Right lobe of liver (tissue), 6 donors: ENCODE measurements at regions not wholly inside any gene's neighbourhood (a gene's known extent, or its start where the extent isn't known, plus 50 kb on each side); places are given as distances from the start of the nearest gene placed in this dataset.

Source experiments
- ATAC-seq, 4 donors: fragments of 200-7000 bp; cut with Tn5 transposase; one replicate each; pipeline ENCODE4 v1.9.1; 2020; ENCODE audit warnings: mild to moderate bottlenecking in 4 of 4, moderate library complexity in 4 of 4
- DNase-seq, 3 donors: peaks; one replicate each; pipeline ENCODE4 v3.0.0-alpha.2; 2020
- H3K27ac ChIP-seq, 3 donors: fragments of 200-600 bp; one replicate each; pipeline ENCODE4 v1.8.0; 2022
- H3K27me3 ChIP-seq, 2 donors: fragments of 200-600 bp; one replicate each; pipeline ENCODE4 v1.8.0; 2022
- H3K36me3 ChIP-seq, 4 donors: fragments of 200-600 bp; sonication (generic) in 1 of 4; one replicate each; pipeline versions ENCODE4 v1.5.1 to v1.8.0; 2017 to 2022; ENCODE audit warnings: control low read depth in 1 of 4
- H3K4me1 ChIP-seq, 4 donors: fragments of 200-600 bp; sonication (generic) in 1 of 4; one replicate each; pipeline versions ENCODE4 v1.5.1 to v1.8.0; 2017 to 2022; ENCODE audit warnings: control low read depth in 1 of 4
- H3K4me3 ChIP-seq, 3 donors: fragments of 200-600 bp; one replicate each; pipeline ENCODE4 v1.8.0; 2022
- H3K9me3 ChIP-seq, 4 donors: fragments of 200-600 bp; sonication (generic) in 1 of 4; one replicate each; pipeline versions ENCODE4 v1.5.1 to v1.8.0; 2017 to 2022; ENCODE audit warnings: control low read depth in 1 of 4
- POLR2A ChIP-seq: fragments of 450-650 bp; IDR thresholded peaks from one replicate; pipeline ENCODE4 v1.6.1; 2017; ENCODE audit warnings: antibody characterized with exemption, mild to moderate bottlenecking
- WGBS: methylation state at CpG from one replicate; pipeline ENCODE4 v1.1.6; 2018; ENCODE audit warnings: low coverage, low lambda C conversion rate; ENCODE audit not compliant: insufficient coverage; ENCODE audit errors: missing lambda C conversion rate; 5-methylcytosine and 5-hydroxymethylcytosine counted together
- intact Hi-C, 2 donors: fragments of 100-400 bp; cut with DNase I; formaldehyde crosslinking; loops; one replicate each; pipeline versions ENCODE4 v1.11.2 to v1.14.1; 2022
- TF ChIP-seq, protein P1 (sequence below), 4 donors: fragments of 200-600 bp in 3 of 4; fragments of 450-650 bp in 1 of 4; IDR thresholded peaks; one replicate each; pipeline versions ENCODE4 v1.5.1 to v1.8.0; 2016 to 2022; ENCODE audit warnings: antibody characterized with exemption in 4 of 4, mild to moderate bottlenecking in 2 of 4
- donor health status: DM: no; HTN: yes; CAD: no.
- donor health status: DM: no; HTN: no; CAD: no.
- donor health status: DM: no; HTN: no; CAD: no.
- donor health status: DM: no; HTN: yes; CAD: no.
- donor health status: DM: no; HTN: yes; CAD: no.

DNA sequence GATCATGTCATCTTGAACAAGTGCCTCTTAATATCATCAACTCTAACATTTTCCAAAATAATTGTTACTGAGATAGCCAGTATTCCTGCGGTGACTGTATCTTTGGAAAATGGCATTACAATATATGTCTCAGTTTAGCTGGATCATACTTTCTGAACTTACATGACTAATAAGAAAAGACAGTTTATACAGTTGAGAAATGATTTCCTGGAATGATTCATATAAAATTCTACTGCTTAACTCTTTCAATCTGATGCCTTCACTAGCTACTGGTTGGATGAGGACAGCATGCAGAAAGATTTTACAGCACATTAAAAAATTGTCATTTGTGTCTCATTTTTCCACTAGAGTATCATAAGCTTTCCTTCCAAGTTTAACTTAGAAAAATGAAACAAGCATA is 302.1 kb downstream of the PCDH17 start:
- Histone ChIP-seq H3K36me3 (no peaks in the 10 kb centered on the region), H3K27me3 (no peaks in the 10 kb centered on the region), H3K4me1 (no peaks in the 10 kb centered on the region), H3K9me3 (no peaks in the 10 kb centered on the region), H3K4me3 (no peak overlapping the region), H3K27ac (no peak overlapping the region)
- intact Hi-C loops: no loop called here
- TF ChIP-seq POLR2A: no peak
- TF ChIP-seq, protein P1, sequence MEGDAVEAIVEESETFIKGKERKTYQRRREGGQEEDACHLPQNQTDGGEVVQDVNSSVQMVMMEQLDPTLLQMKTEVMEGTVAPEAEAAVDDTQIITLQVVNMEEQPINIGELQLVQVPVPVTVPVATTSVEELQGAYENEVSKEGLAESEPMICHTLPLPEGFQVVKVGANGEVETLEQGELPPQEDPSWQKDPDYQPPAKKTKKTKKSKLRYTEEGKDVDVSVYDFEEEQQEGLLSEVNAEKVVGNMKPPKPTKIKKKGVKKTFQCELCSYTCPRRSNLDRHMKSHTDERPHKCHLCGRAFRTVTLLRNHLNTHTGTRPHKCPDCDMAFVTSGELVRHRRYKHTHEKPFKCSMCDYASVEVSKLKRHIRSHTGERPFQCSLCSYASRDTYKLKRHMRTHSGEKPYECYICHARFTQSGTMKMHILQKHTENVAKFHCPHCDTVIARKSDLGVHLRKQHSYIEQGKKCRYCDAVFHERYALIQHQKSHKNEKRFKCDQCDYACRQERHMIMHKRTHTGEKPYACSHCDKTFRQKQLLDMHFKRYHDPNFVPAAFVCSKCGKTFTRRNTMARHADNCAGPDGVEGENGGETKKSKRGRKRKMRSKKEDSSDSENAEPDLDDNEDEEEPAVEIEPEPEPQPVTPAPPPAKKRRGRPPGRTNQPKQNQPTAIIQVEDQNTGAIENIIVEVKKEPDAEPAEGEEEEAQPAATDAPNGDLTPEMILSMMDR (IDR thresholded peaks at IDR 0.05): no peak
- DNase-seq (no peak), ATAC-seq (no peak)
- WGBS: 84% methylated on average over 1 of the region's 1 CpG

DNA sequence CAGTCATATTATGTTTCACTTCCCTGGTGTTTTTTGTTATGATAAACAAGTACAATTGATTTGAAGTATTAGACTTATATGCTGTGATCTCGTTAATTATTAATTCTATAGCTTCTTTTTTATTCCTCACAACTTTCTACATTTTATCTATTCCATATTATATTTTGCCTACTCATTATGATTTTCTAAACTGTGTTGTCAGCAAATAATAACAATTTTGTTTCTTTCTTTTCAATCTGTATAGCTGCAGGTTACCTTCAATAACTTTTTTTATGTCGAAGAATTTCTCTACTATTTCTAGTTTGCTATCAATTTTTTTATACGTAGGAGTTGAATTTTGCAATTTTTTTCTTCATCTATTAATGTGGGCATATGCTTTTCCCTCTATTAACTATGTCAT is 304.4 kb downstream of the PCDH17 start:
- Histone ChIP-seq H3K27me3 (no peaks in the 10 kb centered on the region), H3K36me3 (no peaks in the 10 kb centered on the region), H3K9me3 (no peaks in the 10 kb centered on the region), H3K4me3 (no peak overlapping the region), H3K4me1 (no peaks in the 10 kb centered on the region), H3K27ac (no peak overlapping the region)
- intact Hi-C loops: no loop called here
- DNase-seq (no peak), ATAC-seq (no peak)
- WGBS: 40% methylated on average over 3 of the region's 3 CpGs
- no peak for TF ChIP-seq POLR2A
- TF ChIP-seq, protein P1 (IDR thresholded peaks at IDR 0.05): no peak

GRCh38 chr13:57946361-57946760 is 314.8 kb downstream of the PCDH17 start:
- intact Hi-C loops: no loop called here
- Histone ChIP-seq H3K4me1 (no peaks in the 10 kb centered on the region), H3K27me3 (no peaks in the 10 kb centered on the region), H3K36me3 (no peaks in the 10 kb centered on the region), H3K27ac (no peak overlapping the region), H3K4me3 (no peak overlapping the region), H3K9me3 (no peaks in the 10 kb centered on the region)
- 36% methylated on average over 1 of the region's 1 CpG for WGBS
- no peak for DNase-seq
- no peak for TF ChIP-seq POLR2A
- TF ChIP-seq, protein P1 (IDR thresholded peaks at IDR 0.05): no peak
- ATAC-seq: no peak

DNA sequence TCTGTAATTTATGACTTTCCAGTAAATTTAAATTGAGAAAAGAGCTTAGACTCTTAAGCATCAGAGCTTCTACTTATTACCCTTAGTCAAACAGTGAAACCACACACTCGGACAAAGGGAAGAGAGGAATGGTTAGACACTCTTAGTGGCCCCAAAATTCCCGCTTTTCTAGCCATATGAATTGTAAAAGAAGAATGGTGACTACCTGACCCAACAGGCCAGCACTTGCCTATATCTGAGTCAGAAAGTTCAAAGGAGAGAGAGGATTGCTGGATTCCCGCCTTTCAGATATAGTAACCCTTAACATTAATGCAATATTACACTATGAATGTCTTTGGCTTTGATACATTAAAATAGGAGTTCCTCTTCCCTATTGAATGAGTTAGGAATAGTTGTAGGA is 317.3 kb downstream of the PCDH17 start:
- 57% methylated on average over 3 of the region's 3 CpGs for WGBS
- TF ChIP-seq POLR2A: no peak
- TF ChIP-seq, protein P1 (IDR thresholded peaks at IDR 0.05): no peak
- ATAC-seq: no peak

DNA sequence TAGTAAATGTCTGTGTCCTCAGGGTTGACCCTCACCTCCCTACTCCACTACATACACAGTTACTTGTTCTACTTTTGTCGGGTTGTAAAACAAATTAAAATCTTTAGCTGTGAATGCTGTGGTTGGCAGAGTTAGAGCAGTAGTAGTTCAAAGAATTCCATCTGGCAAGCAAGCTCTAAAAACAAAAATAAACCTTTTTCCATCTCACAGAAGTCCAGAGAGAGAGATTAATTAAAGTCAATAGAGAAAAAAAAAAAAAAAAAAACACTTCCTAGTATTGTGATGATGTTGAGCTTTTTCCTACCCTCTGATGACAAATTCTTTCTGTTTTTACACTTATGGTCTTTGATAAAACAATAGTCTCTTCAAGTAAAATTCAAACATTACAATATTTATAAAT is 338.4 kb downstream of the PCDH17 start:
- H3K9me3 ChIP-seq: no peaks in the 10 kb centered on the region
- no peak for ATAC-seq
- 31% methylated on average over 1 of the region's 1 CpG for WGBS

More for the DNA sequence above, 317.3 kb downstream of the PCDH17 start:
- Histone ChIP-seq H3K4me1 (no peaks in the 10 kb centered on the region), H3K36me3 (no peaks in the 10 kb centered on the region), H3K27me3 (no peaks in the 10 kb centered on the region), H3K27ac (no peak overlapping the region), H3K9me3 (no peaks in the 10 kb centered on the region), H3K4me3 (no peak overlapping the region)
- no peak for DNase-seq
- intact Hi-C loops: no loop called here

More for the DNA sequence above, 338.4 kb downstream of the PCDH17 start:
- H3K4me3 ChIP-seq: no peak overlapping the region
- H3K4me1 ChIP-seq: no peaks in the 10 kb centered on the region
- intact Hi-C loops: no loop called here
- no peak for DNase-seq
- no peak overlapping the region for H3K27ac ChIP-seq
- H3K36me3 ChIP-seq: no peaks in the 10 kb centered on the region
- no peaks in the 10 kb centered on the region for H3K27me3 ChIP-seq
- no peak for TF ChIP-seq POLR2A
- TF ChIP-seq, protein P1 (IDR thresholded peaks at IDR 0.05): no peak
